Neural cell (in vitro differentiated cells): ENCODE measurements at regions not wholly inside any gene's neighbourhood (a gene's known extent, or its start where the extent isn't known, plus 50 kb on each side); places are given as distances from the start of the nearest gene placed in this dataset.

Source experiments
- EP300 ChIP-seq: fragments of 450-650 bp; conservative IDR thresholded peaks from 2 replicates; pipeline ENCODE4 v1.6.1; 2014; ENCODE audit warnings: antibody characterized with exemption, mild to moderate bottlenecking, moderate library complexity; ENCODE audit not compliant: poor library complexity, severe bottlenecking
- POLR2AphosphoS5 ChIP-seq: IDR thresholded peaks from 2 replicates; pipeline ENCODE4 v1.6.1; 2012
- RAD21 ChIP-seq: fragments of 450-650 bp; conservative IDR thresholded peaks from 2 replicates; pipeline ENCODE4 v1.6.1; 2014; ENCODE audit warnings: antibody characterized with exemption, mild to moderate bottlenecking, moderate library complexity
- TF ChIP-seq, protein P1 (sequence below): fragments of 450-650 bp; IDR thresholded peaks from 2 replicates; pipeline ENCODE4 v1.5.1; 2014; ENCODE audit warnings: antibody characterized with exemption, mild to moderate bottlenecking, moderate library complexity; ENCODE audit not compliant: poor library complexity, severe bottlenecking

DNA sequence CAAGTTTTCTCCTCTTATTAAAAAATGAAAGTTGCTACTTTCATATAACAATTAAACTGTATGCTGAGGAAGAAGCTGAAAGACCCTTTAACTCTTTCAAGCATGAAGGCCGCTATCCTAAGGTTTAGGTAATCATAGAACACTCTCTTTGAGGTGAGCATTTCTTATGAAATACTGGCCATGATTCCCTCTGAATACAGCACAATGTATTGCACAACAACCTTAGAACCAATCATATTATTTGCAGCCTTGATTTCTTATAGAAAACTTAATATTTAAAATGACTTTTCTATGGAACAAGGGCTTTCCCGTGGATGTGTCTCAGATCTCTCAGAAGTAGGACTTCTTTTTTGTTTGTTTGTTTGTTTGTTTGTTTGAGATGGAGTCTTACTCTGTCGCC lies 333.4 kb upstream of the TEX13C start:
- TF ChIP-seq, protein P1, sequence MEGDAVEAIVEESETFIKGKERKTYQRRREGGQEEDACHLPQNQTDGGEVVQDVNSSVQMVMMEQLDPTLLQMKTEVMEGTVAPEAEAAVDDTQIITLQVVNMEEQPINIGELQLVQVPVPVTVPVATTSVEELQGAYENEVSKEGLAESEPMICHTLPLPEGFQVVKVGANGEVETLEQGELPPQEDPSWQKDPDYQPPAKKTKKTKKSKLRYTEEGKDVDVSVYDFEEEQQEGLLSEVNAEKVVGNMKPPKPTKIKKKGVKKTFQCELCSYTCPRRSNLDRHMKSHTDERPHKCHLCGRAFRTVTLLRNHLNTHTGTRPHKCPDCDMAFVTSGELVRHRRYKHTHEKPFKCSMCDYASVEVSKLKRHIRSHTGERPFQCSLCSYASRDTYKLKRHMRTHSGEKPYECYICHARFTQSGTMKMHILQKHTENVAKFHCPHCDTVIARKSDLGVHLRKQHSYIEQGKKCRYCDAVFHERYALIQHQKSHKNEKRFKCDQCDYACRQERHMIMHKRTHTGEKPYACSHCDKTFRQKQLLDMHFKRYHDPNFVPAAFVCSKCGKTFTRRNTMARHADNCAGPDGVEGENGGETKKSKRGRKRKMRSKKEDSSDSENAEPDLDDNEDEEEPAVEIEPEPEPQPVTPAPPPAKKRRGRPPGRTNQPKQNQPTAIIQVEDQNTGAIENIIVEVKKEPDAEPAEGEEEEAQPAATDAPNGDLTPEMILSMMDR, result no peak
- no peak for TF ChIP-seq EP300
- TF ChIP-seq RAD21, result no peak
- TF ChIP-seq POLR2AphosphoS5, result no peak
